ENCODE measurements at regions not wholly inside any gene's neighbourhood (a gene's known extent, or its start where the extent isn't known, plus 50 kb on each side); places are given as distances from the start of the nearest gene placed in this dataset.
"Not testable (repeated sequence)": the region's sequence is repeated elsewhere in the genome, so short reads cannot be mapped to it uniquely, and the experiment has no call there.

- H3K36me3 Mint-ChIP-seq (ENCODE audit: insufficient read depth, unreplicated experiment), result no peaks in the 10 kb centered on the region
- peak; percentile 53 for DNase-seq (ENCODE audit: unreplicated experiment)
- ChIA-PET POLR2A (no interaction called here), CTCF (no interaction called here)
- no peak overlapping the region for H3K27ac Mint-ChIP-seq (ENCODE audit: low read depth, unreplicated experiment)
- no peaks in the 10 kb centered on the region for H3K9me3 Mint-ChIP-seq (ENCODE audit: unreplicated experiment)
- no TSS peak for BruUV-seq (replicated peaks)
- no peak for TF ChIP-seq CTCF (IDR thresholded peaks at IDR 0.05; ENCODE audit: unreplicated experiment)
- no peak overlapping the region for H3K4me3 Mint-ChIP-seq (ENCODE audit: unreplicated experiment)
- peaks cover 9% of the 10 kb centered on the region for H3K4me1 Mint-ChIP-seq (ENCODE audit: insufficient read depth, unreplicated experiment)
- H3K27me3 Mint-ChIP-seq (ENCODE audit: insufficient read depth, unreplicated experiment), result no peaks in the 10 kb centered on the region
- intact Hi-C loops (cut with micrococcal nuclease), result no loop called here
These were observed 52.7 kb upstream of the ZNF469 start for GRCh38 chr16:88329726-88330700.

- intact Hi-C loops (cut with micrococcal nuclease), result no loop called here
- CTCF ChIA-PET, result no interaction called here
- no peak overlapping the region for H3K4me3 Mint-ChIP-seq (ENCODE audit: unreplicated experiment)
- POLR2A ChIA-PET, result no interaction called here
- H3K9me3 Mint-ChIP-seq (ENCODE audit: unreplicated experiment), result no peaks in the 10 kb centered on the region
- BruUV-seq (replicated peaks), result no TSS peak
- no peak for TF ChIP-seq CTCF (IDR thresholded peaks at IDR 0.05; ENCODE audit: unreplicated experiment)
- H3K27me3 Mint-ChIP-seq (ENCODE audit: insufficient read depth, unreplicated experiment), result no peaks in the 10 kb centered on the region
- H3K27ac Mint-ChIP-seq (ENCODE audit: low read depth, unreplicated experiment), result no peak overlapping the region
- peaks cover 9% of the 10 kb centered on the region for H3K4me1 Mint-ChIP-seq (ENCODE audit: insufficient read depth, unreplicated experiment)
- no peaks in the 10 kb centered on the region for H3K36me3 Mint-ChIP-seq (ENCODE audit: insufficient read depth, unreplicated experiment)
- DNase-seq (ENCODE audit: unreplicated experiment), result no peak
These were observed 51.5 kb upstream of the ZNF469 start for GRCh38 chr16:88330971-88331890.

GRCh38 chr16:88331989-88332920 is 50.5 kb upstream of the ZNF469 start:
- intact Hi-C loops (cut with micrococcal nuclease), result no loop called here
- peaks cover 9% of the 10 kb centered on the region for H3K4me1 Mint-ChIP-seq (ENCODE audit: insufficient read depth, unreplicated experiment)
- H3K27ac Mint-ChIP-seq (ENCODE audit: low read depth, unreplicated experiment), result no peak overlapping the region
- no peaks in the 10 kb centered on the region for H3K27me3 Mint-ChIP-seq (ENCODE audit: insufficient read depth, unreplicated experiment)
- CTCF ChIA-PET, result no interaction called here
- H3K9me3 Mint-ChIP-seq (ENCODE audit: unreplicated experiment), result no peaks in the 10 kb centered on the region
- H3K4me3 Mint-ChIP-seq (ENCODE audit: unreplicated experiment), result no peak overlapping the region
- no peaks in the 10 kb centered on the region for H3K36me3 Mint-ChIP-seq (ENCODE audit: insufficient read depth, unreplicated experiment)
- POLR2A ChIA-PET, result no interaction called here
- no TSS peak for BruUV-seq (replicated peaks)
- peak; percentile 97 for DNase-seq (ENCODE audit: unreplicated experiment)
- TF ChIP-seq CTCF (IDR thresholded peaks at IDR 0.05; ENCODE audit: unreplicated experiment), result no peak

- CTCF ChIA-PET; BruUV-seq (replicated peaks); H3K27ac Mint-ChIP-seq (ENCODE audit: low read depth, unreplicated experiment); H3K9me3 Mint-ChIP-seq (ENCODE audit: unreplicated experiment); H3K4me3 Mint-ChIP-seq (ENCODE audit: unreplicated experiment); intact Hi-C loops (cut with micrococcal nuclease); H3K4me1 Mint-ChIP-seq (ENCODE audit: insufficient read depth, unreplicated experiment); POLR2A ChIA-PET; H3K36me3 Mint-ChIP-seq (ENCODE audit: insufficient read depth, unreplicated experiment); H3K27me3 Mint-ChIP-seq (ENCODE audit: insufficient read depth, unreplicated experiment): not testable (repeated sequence)
- DNase-seq (ENCODE audit: unreplicated experiment), result peak; percentile 54
These were observed 49.6 kb upstream of the ZNF469 start for GRCh38 chr16:88332921-88333825.

All from MCF 10A (cell line).